Neural progenitor cell (in vitro differentiated cells): ENCODE measurements at regions not wholly inside any gene's neighbourhood (a gene's known extent, or its start where the extent isn't known, plus 50 kb on each side); places are given as distances from the start of the nearest gene placed in this dataset.

ENCODE experiments used
- CTCF ChIP-seq: fragments of 200-600 bp; sonication (generic); IDR thresholded peaks from 2 replicates; pipeline ENCODE4 v1.5.1; 2017; ENCODE audit warnings: antibody characterized with exemption, mild to moderate bottlenecking
- EZH2 ChIP-seq: fragments of 200-600 bp; sonication (generic); IDR thresholded peaks from 2 replicates; pipeline ENCODE4 v1.6.1; 2017; ENCODE audit warnings: antibody characterized with exemption, mild to moderate bottlenecking, moderate library complexity
- EZH2phosphoT487 ChIP-seq: fragments of 200-600 bp; sonication (generic); IDR thresholded peaks from 2 replicates; pipeline ENCODE4 v1.6.1; 2017; ENCODE audit warnings: antibody characterized with exemption

- TF ChIP-seq CTCF (no peak), EZH2phosphoT487 (no peak), EZH2 (no peak)
These were observed 642.6 kb upstream of the LCORL start for GRCh38 chr4:18664171-18664570.
